ENCODE measurements at regions not wholly inside any gene's neighbourhood (a gene's known extent, or its start where the extent isn't known, plus 50 kb on each side); places are given as distances from the start of the nearest gene placed in this dataset.

GRCh38 chr6:121839896-121840295, 404.4 kb downstream of the GJA1 start:
- Histone ChIP-seq H3K27ac (no peak overlapping the region), H3K4me1 (no peaks in the 10 kb centered on the region), H3K36me3 (no peaks in the 10 kb centered on the region), H3K27me3 (ENCODE audit: low read depth) (no peaks in the 10 kb centered on the region), H3K4me3 (no peak overlapping the region), H3K9me3 (no peaks in the 10 kb centered on the region)
- DNase-seq (no peak), ATAC-seq (no peak)
- TF ChIP-seq, protein P1, sequence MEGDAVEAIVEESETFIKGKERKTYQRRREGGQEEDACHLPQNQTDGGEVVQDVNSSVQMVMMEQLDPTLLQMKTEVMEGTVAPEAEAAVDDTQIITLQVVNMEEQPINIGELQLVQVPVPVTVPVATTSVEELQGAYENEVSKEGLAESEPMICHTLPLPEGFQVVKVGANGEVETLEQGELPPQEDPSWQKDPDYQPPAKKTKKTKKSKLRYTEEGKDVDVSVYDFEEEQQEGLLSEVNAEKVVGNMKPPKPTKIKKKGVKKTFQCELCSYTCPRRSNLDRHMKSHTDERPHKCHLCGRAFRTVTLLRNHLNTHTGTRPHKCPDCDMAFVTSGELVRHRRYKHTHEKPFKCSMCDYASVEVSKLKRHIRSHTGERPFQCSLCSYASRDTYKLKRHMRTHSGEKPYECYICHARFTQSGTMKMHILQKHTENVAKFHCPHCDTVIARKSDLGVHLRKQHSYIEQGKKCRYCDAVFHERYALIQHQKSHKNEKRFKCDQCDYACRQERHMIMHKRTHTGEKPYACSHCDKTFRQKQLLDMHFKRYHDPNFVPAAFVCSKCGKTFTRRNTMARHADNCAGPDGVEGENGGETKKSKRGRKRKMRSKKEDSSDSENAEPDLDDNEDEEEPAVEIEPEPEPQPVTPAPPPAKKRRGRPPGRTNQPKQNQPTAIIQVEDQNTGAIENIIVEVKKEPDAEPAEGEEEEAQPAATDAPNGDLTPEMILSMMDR (IDR thresholded peaks at IDR 0.05) = no peak
- intact Hi-C loops (cut with DNase I) = loop anchor here (10.0 kb wide), 1 partner anchor 405 kb away; the partner anchor contains the start of gene GJA1

GRCh38 chr6:121844898-121845297, 409.5 kb downstream of the GJA1 start:
- Histone ChIP-seq H3K27me3 (ENCODE audit: low read depth) (no peaks in the 10 kb centered on the region), H3K4me3 (no peak overlapping the region), H3K9me3 (no peaks in the 10 kb centered on the region), H3K4me1 (no peaks in the 10 kb centered on the region), H3K36me3 (no peaks in the 10 kb centered on the region), H3K27ac (no peak overlapping the region)
- intact Hi-C loops (cut with DNase I) = loop anchor here (10.0 kb wide), 1 partner anchor 410 kb away; the partner anchor contains the start of gene GJA1
- TF ChIP-seq, protein P1 (IDR thresholded peaks at IDR 0.05) = no peak
- DNase-seq = no peak
- no peak for ATAC-seq

GRCh38 chr6:121847806-121848522, 412.5 kb downstream of the GJA1 start:
- no peak for ATAC-seq
- intact Hi-C loops (cut with DNase I) = loop anchor here (10.0 kb wide), 1 partner anchor 413 kb away; the partner anchor contains the start of gene GJA1
- no peaks in the 10 kb centered on the region for H3K9me3 ChIP-seq
- TF ChIP-seq, protein P1 (IDR thresholded peaks at IDR 0.05) = no peak
- no peaks in the 10 kb centered on the region for H3K27me3 ChIP-seq (ENCODE audit: low read depth)
- no peaks in the 10 kb centered on the region for H3K36me3 ChIP-seq
- no peaks in the 10 kb centered on the region for H3K4me1 ChIP-seq
- no peak overlapping the region for H3K27ac ChIP-seq
- no peak for DNase-seq
- no peak overlapping the region for H3K4me3 ChIP-seq

DNA sequence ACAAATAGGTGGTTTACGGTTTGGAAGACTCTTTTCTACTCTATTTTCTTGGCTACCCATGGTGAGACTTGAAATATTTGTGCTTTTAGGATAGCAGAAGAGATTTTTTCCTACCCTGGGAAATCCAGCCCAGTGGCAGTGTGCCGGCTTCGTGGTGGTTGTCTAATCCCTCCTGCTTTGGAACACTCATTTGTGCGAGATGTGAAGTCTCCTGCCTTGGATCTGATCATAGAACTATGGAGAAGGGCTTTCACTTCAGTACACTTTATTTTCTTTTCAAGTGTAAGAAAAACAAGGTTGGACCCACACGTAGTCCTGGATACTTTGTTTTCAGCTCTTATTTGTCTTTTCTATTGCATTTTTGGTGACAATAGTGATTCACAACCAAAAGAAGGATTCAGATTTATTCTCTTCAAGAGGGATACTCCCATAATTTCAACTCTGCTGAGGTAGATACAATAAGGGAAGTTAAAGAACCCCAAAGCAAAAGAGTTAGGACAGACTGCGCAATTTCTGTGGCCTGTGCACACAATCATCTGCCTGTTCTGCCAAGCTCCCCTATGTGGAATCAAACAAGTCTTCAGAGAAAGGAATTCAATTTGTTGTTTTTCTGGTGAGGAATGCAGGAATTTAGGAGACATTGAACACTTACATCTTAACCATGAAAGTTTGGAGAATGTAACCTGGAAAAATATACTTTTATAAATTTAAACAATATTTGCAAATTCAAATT, 413.2 kb downstream of the GJA1 start:
- DNase-seq (no peak), ATAC-seq (no peak)
- no peaks in the 10 kb centered on the region for H3K4me1 ChIP-seq
- no peaks in the 10 kb centered on the region for H3K9me3 ChIP-seq
- intact Hi-C loops (cut with DNase I) = loop anchor here (10.0 kb wide), 1 partner anchor 414 kb away; the partner anchor contains the start of gene GJA1
- no peaks in the 10 kb centered on the region for H3K27me3 ChIP-seq (ENCODE audit: low read depth)
- H3K4me3 ChIP-seq = no peak overlapping the region
- no peaks in the 10 kb centered on the region for H3K36me3 ChIP-seq
- H3K27ac ChIP-seq = no peak overlapping the region
- TF ChIP-seq, protein P1 (IDR thresholded peaks at IDR 0.05) = no peak

DNA sequence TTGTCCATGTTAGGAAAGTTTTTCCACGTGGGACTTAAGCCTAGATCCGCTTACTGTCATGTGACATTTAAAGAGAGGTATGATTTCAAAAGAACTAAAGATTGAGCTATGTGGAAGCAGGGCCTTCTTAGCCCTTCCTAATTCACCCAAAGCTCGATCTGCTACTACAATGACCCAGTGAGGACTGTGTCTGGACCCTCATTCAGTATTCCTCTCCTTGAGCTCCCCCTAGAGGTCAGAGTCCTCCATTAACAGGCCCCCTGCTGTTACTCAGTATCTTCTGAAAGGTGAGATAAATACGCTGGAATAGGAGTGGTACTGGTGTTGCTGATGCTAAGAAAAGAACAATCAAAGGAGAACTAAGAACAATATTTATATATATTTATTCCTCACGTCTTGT, 414.0 kb downstream of the GJA1 start:
- no peaks in the 10 kb centered on the region for H3K27me3 ChIP-seq (ENCODE audit: low read depth)
- H3K36me3 ChIP-seq = no peaks in the 10 kb centered on the region
- no peaks in the 10 kb centered on the region for H3K4me1 ChIP-seq
- H3K27ac ChIP-seq = no peak overlapping the region
- H3K9me3 ChIP-seq = no peaks in the 10 kb centered on the region
- TF ChIP-seq, protein P1 (IDR thresholded peaks at IDR 0.05) = peak; percentile 74
- no peak overlapping the region for H3K4me3 ChIP-seq
- intact Hi-C loops (cut with DNase I) = loop anchor here (10.0 kb wide), 1 partner anchor 415 kb away; the partner anchor contains the start of gene GJA1
- DNase-seq (no peak), ATAC-seq (peak; percentile 78 to 88)

Data from lower lobe of right lung (tissue), 2 donors.